Brain microvascular endothelial cell (primary cell): ENCODE measurements at regions not wholly inside any gene's neighbourhood (a gene's known extent, or its start where the extent isn't known, plus 50 kb on each side); places are given as distances from the start of the nearest gene placed in this dataset.

Experiments used
- DNase-seq: peaks from one replicate; pipeline ENCODE4 v3.0.0-alpha.2; 2020
- H3K27ac ChIP-seq: fragments of 250-450 bp; sonication (Bioruptor Pico); 2 replicates; pipeline ENCODE4 v1.5.1; 2020; ENCODE audit warnings: mild to moderate bottlenecking, moderate library complexity
- H3K27me3 ChIP-seq: fragments of 250-450 bp; sonication (Bioruptor Pico); replicated peaks from 2 replicates; pipeline ENCODE4 v1.5.1; 2020; ENCODE audit warnings: mild to moderate bottlenecking
- H3K36me3 ChIP-seq: fragments of 250-450 bp; sonication (Bioruptor Pico); replicated peaks from 2 replicates; pipeline ENCODE4 v1.5.1; 2020; ENCODE audit warnings: mild to moderate bottlenecking
- H3K4me3 ChIP-seq: 2 replicates; pipeline ENCODE4 v1.5.1; 2011; ENCODE audit warnings: low read depth, mild to moderate bottlenecking, control low read depth, low read length, moderate library complexity
- in situ Hi-C: cut with HindIII; loops from 2 replicates; pipeline ENCODE4 v1.10.0; 2017; ENCODE audit warnings: low sequenced_read_pairs, low pct_ligation_motif_present
- TF ChIP-seq, protein P1 (sequence below): IDR thresholded peaks from 2 replicates; pipeline ENCODE4 v1.5.1; 2011; ENCODE audit warnings: low read depth, mild to moderate bottlenecking, moderate library complexity, low read length, control low read depth, inconsistent platforms; ENCODE audit errors: missing control alignments

GRCh38 chr2:48238381-48238780 is 76.1 kb upstream of the FOXN2 start:
- H3K4me3 ChIP-seq: no peak overlapping the region
- in situ Hi-C loops: no loop called here
- H3K27me3 ChIP-seq: no peaks in the 10 kb centered on the region
- TF ChIP-seq, protein P1, sequence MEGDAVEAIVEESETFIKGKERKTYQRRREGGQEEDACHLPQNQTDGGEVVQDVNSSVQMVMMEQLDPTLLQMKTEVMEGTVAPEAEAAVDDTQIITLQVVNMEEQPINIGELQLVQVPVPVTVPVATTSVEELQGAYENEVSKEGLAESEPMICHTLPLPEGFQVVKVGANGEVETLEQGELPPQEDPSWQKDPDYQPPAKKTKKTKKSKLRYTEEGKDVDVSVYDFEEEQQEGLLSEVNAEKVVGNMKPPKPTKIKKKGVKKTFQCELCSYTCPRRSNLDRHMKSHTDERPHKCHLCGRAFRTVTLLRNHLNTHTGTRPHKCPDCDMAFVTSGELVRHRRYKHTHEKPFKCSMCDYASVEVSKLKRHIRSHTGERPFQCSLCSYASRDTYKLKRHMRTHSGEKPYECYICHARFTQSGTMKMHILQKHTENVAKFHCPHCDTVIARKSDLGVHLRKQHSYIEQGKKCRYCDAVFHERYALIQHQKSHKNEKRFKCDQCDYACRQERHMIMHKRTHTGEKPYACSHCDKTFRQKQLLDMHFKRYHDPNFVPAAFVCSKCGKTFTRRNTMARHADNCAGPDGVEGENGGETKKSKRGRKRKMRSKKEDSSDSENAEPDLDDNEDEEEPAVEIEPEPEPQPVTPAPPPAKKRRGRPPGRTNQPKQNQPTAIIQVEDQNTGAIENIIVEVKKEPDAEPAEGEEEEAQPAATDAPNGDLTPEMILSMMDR: no peak
- H3K27ac ChIP-seq: no peak overlapping the region
- DNase-seq: no peak
- no peaks in the 10 kb centered on the region for H3K36me3 ChIP-seq

DNA sequence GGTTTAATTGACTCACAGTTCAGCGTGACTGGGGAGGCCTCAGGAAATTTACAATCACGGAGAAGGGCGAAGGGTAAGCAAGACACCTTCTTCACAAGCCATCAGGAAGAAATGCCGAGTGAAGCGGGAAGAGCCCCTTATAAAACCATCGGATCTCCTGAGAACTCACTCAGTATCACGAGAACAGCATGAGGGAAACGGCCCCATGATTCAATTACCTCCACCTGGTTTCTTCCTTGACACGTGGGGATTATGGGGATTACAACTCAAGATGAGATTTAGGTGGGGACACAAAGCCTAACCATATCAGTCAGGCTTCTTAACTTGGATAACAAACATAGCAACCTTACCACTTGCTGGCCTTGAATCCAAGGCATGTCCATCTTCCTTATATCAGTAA is 73.6 kb upstream of the FOXN2 start:
- no peaks in the 10 kb centered on the region for H3K27me3 ChIP-seq
- TF ChIP-seq, protein P1: no peak
- DNase-seq: no peak
- no peaks in the 10 kb centered on the region for H3K36me3 ChIP-seq
- no peak overlapping the region for H3K27ac ChIP-seq
- in situ Hi-C loops: no loop called here
- no peak overlapping the region for H3K4me3 ChIP-seq

- in situ Hi-C loops: no loop called here
- no peak for DNase-seq
- Histone ChIP-seq H3K36me3 (no peaks in the 10 kb centered on the region), H3K4me3 (no peak overlapping the region), H3K27me3 (no peaks in the 10 kb centered on the region), H3K27ac (no peak overlapping the region)
- TF ChIP-seq, protein P1: no peak
Observed at GRCh38 chr2:48247206-48247605, 67.3 kb upstream of the FOXN2 start.

DNA sequence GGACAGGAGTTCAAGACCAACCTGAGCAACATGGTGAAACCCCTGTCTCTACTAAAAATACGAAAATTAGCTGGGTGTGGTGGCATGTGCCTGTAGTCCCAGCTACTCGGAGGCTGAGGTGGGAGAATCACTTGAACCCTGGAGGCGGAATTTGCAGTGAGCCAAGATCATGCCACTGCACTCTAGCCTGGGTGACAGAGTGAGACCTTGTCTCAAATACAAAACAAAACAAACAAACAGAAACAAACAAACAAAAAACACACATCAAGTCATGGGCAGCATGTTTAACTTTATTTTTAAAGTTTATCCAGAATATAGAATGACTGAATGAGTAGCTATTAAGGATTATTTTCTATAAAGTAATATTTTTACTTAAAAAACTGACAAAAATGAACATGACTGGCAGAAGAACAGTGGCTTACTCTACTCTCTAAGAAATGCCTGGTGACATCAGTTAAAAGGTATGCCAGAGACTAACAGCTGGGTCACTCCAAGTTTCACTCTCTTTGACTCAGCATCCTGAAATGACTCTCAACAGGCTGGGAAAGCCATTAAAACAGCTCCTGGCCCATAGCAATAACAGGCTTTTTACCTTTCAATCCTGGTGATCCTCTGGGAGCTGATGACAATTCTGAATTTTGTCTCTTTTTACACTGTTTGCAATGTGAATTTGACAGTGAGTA is 66.1 kb upstream of the FOXN2 start:
- DNase-seq: peak; percentile 92
- TF ChIP-seq, protein P1: no peak
- Histone ChIP-seq H3K27ac (peak overlapping the region; percentile 84), H3K4me3 (no peak overlapping the region), H3K27me3 (no peaks in the 10 kb centered on the region), H3K36me3 (no peaks in the 10 kb centered on the region)
- in situ Hi-C loops: no loop called here

GRCh38 chr2:48249025-48249424 is 65.5 kb upstream of the FOXN2 start:
- TF ChIP-seq, protein P1: no peak
- DNase-seq: no peak
- in situ Hi-C loops: no loop called here
- peak overlapping the region; percentile 84 for H3K27ac ChIP-seq
- no peak overlapping the region for H3K4me3 ChIP-seq
- no peaks in the 10 kb centered on the region for H3K36me3 ChIP-seq
- H3K27me3 ChIP-seq: no peaks in the 10 kb centered on the region
